ENCODE measurements at regions not wholly inside any gene's neighbourhood (a gene's known extent, or its start where the extent isn't known, plus 50 kb on each side); places are given as distances from the start of the nearest gene placed in this dataset.

DNA sequence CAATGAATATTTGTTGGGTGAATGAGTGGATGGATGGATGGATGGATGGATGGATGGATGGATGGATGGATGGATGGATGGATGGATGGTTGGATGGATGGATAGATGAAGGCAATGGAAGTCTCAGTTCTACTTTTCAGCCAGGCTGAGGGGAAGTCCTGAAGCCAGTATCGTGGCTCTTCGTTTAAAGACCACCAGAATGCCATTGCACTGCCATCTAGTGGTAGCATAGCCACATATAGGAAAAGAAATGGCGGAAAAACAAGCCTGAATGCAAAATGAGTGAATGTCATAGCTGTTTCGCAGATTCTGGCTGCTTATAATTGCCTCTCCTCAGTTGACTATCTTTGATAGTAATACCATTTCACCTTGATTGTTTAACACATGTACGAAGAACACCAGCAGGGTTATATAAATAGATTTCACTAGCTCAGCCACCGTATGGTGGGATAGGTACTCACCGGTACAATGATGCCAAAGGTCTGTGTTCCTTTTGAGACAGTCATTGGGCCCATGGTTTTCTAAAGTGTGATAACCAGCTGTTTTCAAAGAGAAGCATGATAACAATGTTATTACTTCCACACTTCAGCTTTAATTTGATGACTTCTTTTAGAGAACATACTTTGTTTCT, 62.3 kb upstream of the GREB1L start (continued):
- TF ChIP-seq, protein P1, sequence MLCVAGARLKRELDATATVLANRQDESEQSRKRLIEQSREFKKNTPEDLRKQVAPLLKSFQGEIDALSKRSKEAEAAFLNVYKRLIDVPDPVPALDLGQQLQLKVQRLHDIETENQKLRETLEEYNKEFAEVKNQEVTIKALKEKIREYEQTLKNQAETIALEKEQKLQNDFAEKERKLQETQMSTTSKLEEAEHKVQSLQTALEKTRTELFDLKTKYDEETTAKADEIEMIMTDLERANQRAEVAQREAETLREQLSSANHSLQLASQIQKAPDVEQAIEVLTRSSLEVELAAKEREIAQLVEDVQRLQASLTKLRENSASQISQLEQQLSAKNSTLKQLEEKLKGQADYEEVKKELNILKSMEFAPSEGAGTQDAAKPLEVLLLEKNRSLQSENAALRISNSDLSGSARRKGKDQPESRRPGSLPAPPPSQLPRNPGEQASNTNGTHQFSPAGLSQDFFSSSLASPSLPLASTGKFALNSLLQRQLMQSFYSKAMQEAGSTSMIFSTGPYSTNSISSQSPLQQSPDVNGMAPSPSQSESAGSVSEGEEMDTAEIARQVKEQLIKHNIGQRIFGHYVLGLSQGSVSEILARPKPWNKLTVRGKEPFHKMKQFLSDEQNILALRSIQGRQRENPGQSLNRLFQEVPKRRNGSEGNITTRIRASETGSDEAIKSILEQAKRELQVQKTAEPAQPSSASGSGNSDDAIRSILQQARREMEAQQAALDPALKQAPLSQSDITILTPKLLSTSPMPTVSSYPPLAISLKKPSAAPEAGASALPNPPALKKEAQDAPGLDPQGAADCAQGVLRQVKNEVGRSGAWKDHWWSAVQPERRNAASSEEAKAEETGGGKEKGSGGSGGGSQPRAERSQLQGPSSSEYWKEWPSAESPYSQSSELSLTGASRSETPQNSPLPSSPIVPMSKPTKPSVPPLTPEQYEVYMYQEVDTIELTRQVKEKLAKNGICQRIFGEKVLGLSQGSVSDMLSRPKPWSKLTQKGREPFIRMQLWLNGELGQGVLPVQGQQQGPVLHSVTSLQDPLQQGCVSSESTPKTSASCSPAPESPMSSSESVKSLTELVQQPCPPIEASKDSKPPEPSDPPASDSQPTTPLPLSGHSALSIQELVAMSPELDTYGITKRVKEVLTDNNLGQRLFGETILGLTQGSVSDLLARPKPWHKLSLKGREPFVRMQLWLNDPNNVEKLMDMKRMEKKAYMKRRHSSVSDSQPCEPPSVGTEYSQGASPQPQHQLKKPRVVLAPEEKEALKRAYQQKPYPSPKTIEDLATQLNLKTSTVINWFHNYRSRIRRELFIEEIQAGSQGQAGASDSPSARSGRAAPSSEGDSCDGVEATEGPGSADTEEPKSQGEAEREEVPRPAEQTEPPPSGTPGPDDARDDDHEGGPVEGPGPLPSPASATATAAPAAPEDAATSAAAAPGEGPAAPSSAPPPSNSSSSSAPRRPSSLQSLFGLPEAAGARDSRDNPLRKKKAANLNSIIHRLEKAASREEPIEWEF (IDR thresholded peaks at IDR 0.05; ENCODE audit: insufficient replicate concordance, low read depth, low read length): no peak
- TF ChIP-seq, protein P2, sequence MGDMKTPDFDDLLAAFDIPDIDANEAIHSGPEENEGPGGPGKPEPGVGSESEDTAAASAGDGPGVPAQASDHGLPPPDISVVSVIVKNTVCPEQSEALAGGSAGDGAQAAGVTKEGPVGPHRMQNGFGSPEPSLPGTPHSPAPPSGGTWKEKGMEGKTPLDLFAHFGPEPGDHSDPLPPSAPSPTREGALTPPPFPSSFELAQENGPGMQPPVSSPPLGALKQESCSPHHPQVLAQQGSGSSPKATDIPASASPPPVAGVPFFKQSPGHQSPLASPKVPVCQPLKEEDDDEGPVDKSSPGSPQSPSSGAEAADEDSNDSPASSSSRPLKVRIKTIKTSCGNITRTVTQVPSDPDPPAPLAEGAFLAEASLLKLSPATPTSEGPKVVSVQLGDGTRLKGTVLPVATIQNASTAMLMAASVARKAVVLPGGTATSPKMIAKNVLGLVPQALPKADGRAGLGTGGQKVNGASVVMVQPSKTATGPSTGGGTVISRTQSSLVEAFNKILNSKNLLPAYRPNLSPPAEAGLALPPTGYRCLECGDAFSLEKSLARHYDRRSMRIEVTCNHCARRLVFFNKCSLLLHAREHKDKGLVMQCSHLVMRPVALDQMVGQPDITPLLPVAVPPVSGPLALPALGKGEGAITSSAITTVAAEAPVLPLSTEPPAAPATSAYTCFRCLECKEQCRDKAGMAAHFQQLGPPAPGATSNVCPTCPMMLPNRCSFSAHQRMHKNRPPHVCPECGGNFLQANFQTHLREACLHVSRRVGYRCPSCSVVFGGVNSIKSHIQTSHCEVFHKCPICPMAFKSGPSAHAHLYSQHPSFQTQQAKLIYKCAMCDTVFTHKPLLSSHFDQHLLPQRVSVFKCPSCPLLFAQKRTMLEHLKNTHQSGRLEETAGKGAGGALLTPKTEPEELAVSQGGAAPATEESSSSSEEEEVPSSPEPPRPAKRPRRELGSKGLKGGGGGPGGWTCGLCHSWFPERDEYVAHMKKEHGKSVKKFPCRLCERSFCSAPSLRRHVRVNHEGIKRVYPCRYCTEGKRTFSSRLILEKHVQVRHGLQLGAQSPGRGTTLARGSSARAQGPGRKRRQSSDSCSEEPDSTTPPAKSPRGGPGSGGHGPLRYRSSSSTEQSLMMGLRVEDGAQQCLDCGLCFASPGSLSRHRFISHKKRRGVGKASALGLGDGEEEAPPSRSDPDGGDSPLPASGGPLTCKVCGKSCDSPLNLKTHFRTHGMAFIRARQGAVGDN (IDR thresholded peaks at IDR 0.05): no peak
- TF ChIP-seq, protein P3, sequence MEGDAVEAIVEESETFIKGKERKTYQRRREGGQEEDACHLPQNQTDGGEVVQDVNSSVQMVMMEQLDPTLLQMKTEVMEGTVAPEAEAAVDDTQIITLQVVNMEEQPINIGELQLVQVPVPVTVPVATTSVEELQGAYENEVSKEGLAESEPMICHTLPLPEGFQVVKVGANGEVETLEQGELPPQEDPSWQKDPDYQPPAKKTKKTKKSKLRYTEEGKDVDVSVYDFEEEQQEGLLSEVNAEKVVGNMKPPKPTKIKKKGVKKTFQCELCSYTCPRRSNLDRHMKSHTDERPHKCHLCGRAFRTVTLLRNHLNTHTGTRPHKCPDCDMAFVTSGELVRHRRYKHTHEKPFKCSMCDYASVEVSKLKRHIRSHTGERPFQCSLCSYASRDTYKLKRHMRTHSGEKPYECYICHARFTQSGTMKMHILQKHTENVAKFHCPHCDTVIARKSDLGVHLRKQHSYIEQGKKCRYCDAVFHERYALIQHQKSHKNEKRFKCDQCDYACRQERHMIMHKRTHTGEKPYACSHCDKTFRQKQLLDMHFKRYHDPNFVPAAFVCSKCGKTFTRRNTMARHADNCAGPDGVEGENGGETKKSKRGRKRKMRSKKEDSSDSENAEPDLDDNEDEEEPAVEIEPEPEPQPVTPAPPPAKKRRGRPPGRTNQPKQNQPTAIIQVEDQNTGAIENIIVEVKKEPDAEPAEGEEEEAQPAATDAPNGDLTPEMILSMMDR (IDR thresholded peaks at IDR 0.05 in 2 of 3, conservative IDR thresholded peaks at IDR 0.05 in 1 of 3; ENCODE audit: control insufficient read depth in 2 of 3, extremely low read depth in 1 of 3, insufficient read depth in 1 of 3, low read depth in 3 of 3, low read length in 3 of 3): peak; percentile 78 to 85 (median 78)
- peak; percentile 31; the same call in 1 of the 2 replicates for TF ChIP-seq RUNX3 (IDR thresholded peaks at IDR 0.05; ENCODE audit: low read length)
- TF ChIP-seq, protein P4, sequence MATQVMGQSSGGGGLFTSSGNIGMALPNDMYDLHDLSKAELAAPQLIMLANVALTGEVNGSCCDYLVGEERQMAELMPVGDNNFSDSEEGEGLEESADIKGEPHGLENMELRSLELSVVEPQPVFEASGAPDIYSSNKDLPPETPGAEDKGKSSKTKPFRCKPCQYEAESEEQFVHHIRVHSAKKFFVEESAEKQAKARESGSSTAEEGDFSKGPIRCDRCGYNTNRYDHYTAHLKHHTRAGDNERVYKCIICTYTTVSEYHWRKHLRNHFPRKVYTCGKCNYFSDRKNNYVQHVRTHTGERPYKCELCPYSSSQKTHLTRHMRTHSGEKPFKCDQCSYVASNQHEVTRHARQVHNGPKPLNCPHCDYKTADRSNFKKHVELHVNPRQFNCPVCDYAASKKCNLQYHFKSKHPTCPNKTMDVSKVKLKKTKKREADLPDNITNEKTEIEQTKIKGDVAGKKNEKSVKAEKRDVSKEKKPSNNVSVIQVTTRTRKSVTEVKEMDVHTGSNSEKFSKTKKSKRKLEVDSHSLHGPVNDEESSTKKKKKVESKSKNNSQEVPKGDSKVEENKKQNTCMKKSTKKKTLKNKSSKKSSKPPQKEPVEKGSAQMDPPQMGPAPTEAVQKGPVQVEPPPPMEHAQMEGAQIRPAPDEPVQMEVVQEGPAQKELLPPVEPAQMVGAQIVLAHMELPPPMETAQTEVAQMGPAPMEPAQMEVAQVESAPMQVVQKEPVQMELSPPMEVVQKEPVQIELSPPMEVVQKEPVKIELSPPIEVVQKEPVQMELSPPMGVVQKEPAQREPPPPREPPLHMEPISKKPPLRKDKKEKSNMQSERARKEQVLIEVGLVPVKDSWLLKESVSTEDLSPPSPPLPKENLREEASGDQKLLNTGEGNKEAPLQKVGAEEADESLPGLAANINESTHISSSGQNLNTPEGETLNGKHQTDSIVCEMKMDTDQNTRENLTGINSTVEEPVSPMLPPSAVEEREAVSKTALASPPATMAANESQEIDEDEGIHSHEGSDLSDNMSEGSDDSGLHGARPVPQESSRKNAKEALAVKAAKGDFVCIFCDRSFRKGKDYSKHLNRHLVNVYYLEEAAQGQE (IDR thresholded peaks at IDR 0.05; ENCODE audit: low read depth, low read length): no peak
